GM21529 (cell line): ENCODE measurements at regions not wholly inside any gene's neighbourhood (a gene's known extent, or its start where the extent isn't known, plus 50 kb on each side); places are given as distances from the start of the nearest gene placed in this dataset.
"Not testable (repeated sequence)": the region's sequence is repeated elsewhere in the genome, so short reads cannot be mapped to it uniquely, and the experiment has no call there.

ENCODE experiments used
- ATAC-seq: cut with Tn5 transposase; IDR thresholded peaks from one replicate; pipeline ENCODE4 v1.9.1; 2021; ENCODE audit not compliant: unreplicated experiment

- peak; percentile 96 for ATAC-seq
These were observed 210.9 kb upstream of the GALNT2 start for GRCh38 chr1:229856009-229856650.

- no peak for ATAC-seq
These were observed 209.5 kb upstream of the GALNT2 start for GRCh38 chr1:229857585-229857984.

- ATAC-seq = no peak
These were observed 208.0 kb upstream of the GALNT2 start for GRCh38 chr1:229859026-229859425.

- ATAC-seq = no peak
These were observed 206.1 kb upstream of the GALNT2 start for GRCh38 chr1:229860926-229861325.

GRCh38 chr1:229862017-229862774 is 204.8 kb upstream of the GALNT2 start:
- ATAC-seq = no peak

- no peak for ATAC-seq
These were observed 203.1 kb upstream of the GALNT2 start for GRCh38 chr1:229863651-229864545.

- ATAC-seq = no peak
These were observed 202.3 kb upstream of the GALNT2 start for GRCh38 chr1:229864686-229865230.

- not testable (repeated sequence) for ATAC-seq
These were observed 201.7 kb upstream of the GALNT2 start for GRCh38 chr1:229865321-229865720.

GRCh38 chr1:229867726-229868125 is 199.3 kb upstream of the GALNT2 start:
- no peak for ATAC-seq

GRCh38 chr1:229869240-229869639 is 197.8 kb upstream of the GALNT2 start:
- ATAC-seq = no peak

GRCh38 chr1:229869687-229870086 is 197.4 kb upstream of the GALNT2 start:
- ATAC-seq = no peak

GRCh38 chr1:229870381-229870780 is 196.7 kb upstream of the GALNT2 start:
- no peak for ATAC-seq

- no peak for ATAC-seq
These were observed 195.9 kb upstream of the GALNT2 start for GRCh38 chr1:229871078-229871676.

- ATAC-seq = no peak
These were observed 192.9 kb upstream of the GALNT2 start for GRCh38 chr1:229874136-229874535.

- ATAC-seq = no peak
These were observed 192.4 kb upstream of the GALNT2 start for GRCh38 chr1:229874609-229875008.

GRCh38 chr1:229875086-229875485 is 192.0 kb upstream of the GALNT2 start:
- no peak for ATAC-seq

GRCh38 chr1:229879746-229880145 is 187.3 kb upstream of the GALNT2 start:
- ATAC-seq = no peak

- no peak for ATAC-seq
These were observed 186.5 kb upstream of the GALNT2 start for GRCh38 chr1:229880271-229881170.

GRCh38 chr1:229882621-229883020 is 184.4 kb upstream of the GALNT2 start:
- no peak for ATAC-seq
